ENCODE measurements at regions not wholly inside any gene's neighbourhood (a gene's known extent, or its start where the extent isn't known, plus 50 kb on each side); places are given as distances from the start of the nearest gene placed in this dataset.

GRCh38 chr1:79430437-79430836, 423.9 kb upstream of the ADGRL4 start:
- no peak for DNase-seq (ENCODE audit: low read depth)
- H3K4me3 ChIP-seq (ENCODE audit: low read depth, low read length) = no peak overlapping the region

GRCh38 chr1:79422726-79423125, 416.2 kb upstream of the ADGRL4 start:
- H3K4me3 ChIP-seq (ENCODE audit: low read depth, low read length) = no peak overlapping the region
- no peak for TF ChIP-seq CTCF (conservative IDR thresholded peaks at IDR 0.05; ENCODE audit: low read depth, low read length)
- DNase-seq (ENCODE audit: low read depth) = no peak

More at GRCh38 chr1:79430437-79430836, 423.9 kb upstream of the ADGRL4 start:
- no peak for TF ChIP-seq CTCF (conservative IDR thresholded peaks at IDR 0.05; ENCODE audit: low read depth, low read length)

GRCh38 chr1:79398501-79398900, 392.0 kb upstream of the ADGRL4 start:
- no peak for DNase-seq (ENCODE audit: low read depth)
- TF ChIP-seq CTCF (conservative IDR thresholded peaks at IDR 0.05; ENCODE audit: low read depth, low read length) = no peak

GRCh38 chr1:79396901-79397300, 390.4 kb upstream of the ADGRL4 start:
- DNase-seq (ENCODE audit: low read depth) = no peak
- no peak overlapping the region for H3K4me3 ChIP-seq (ENCODE audit: low read depth, low read length)
- TF ChIP-seq CTCF (conservative IDR thresholded peaks at IDR 0.05; ENCODE audit: low read depth, low read length) = no peak

More at GRCh38 chr1:79398501-79398900, 392.0 kb upstream of the ADGRL4 start:
- no peak overlapping the region for H3K4me3 ChIP-seq (ENCODE audit: low read depth, low read length)

GRCh38 chr1:79388694-79389361, 382.3 kb upstream of the ADGRL4 start:
- no peak for TF ChIP-seq CTCF (conservative IDR thresholded peaks at IDR 0.05; ENCODE audit: low read depth, low read length)
- no peak overlapping the region for H3K4me3 ChIP-seq (ENCODE audit: low read depth, low read length)
- DNase-seq (ENCODE audit: low read depth) = no peak

GRCh38 chr1:79386730-79387129, 380.2 kb upstream of the ADGRL4 start:
- no peak for TF ChIP-seq CTCF (conservative IDR thresholded peaks at IDR 0.05; ENCODE audit: low read depth, low read length)
- DNase-seq (ENCODE audit: low read depth) = no peak
- H3K4me3 ChIP-seq (ENCODE audit: low read depth, low read length) = no peak overlapping the region

- peak; percentile 17 for TF ChIP-seq CTCF (conservative IDR thresholded peaks at IDR 0.05; ENCODE audit: low read depth, low read length)
- DNase-seq (ENCODE audit: low read depth) = no peak
- no peak overlapping the region for H3K4me3 ChIP-seq (ENCODE audit: low read depth, low read length)
Observed at GRCh38 chr1:79380078-79380477, 373.5 kb upstream of the ADGRL4 start.

All from epithelial cell of proximal tubule (primary cell).